HepG2 (cell line): ENCODE measurements at regions not wholly inside any gene's neighbourhood (a gene's known extent, or its start where the extent isn't known, plus 50 kb on each side); places are given as distances from the start of the nearest gene placed in this dataset.

Experiments used
- AKNA ChIP-seq: sonication (generic); formaldehyde crosslinking; IDR thresholded peaks from 2 replicates; pipeline ENCODE4 v1.4.0; 2020; ENCODE audit warnings: missing genetic modification reagents, borderline replicate concordance
- ETV6 ChIP-seq: sonication (generic); formaldehyde crosslinking; conservative IDR thresholded peaks from 2 replicates; pipeline ENCODE4 v1.4.0; 2020; ENCODE audit warnings: missing genetic modification reagents
- GRHL1 ChIP-seq: sonication (generic); formaldehyde crosslinking; conservative IDR thresholded peaks from 2 replicates; pipeline ENCODE4 v1.8.0; 2022; ENCODE audit warnings: missing genetic modification reagents
- GTF3A ChIP-seq: sonication (generic); formaldehyde crosslinking; conservative IDR thresholded peaks from 2 replicates; pipeline ENCODE4 v1.4.0; 2020; ENCODE audit warnings: mild to moderate bottlenecking, missing genetic modification reagents
- HOXA7 ChIP-seq: sonication (generic); formaldehyde crosslinking; IDR thresholded peaks from 2 replicates; pipeline ENCODE4 v1.8.1; 2022; ENCODE audit warnings: mild to moderate bottlenecking, missing genetic modification reagents, moderate library complexity
- MAF1 ChIP-seq: sonication (generic); formaldehyde crosslinking; IDR thresholded peaks from 2 replicates; pipeline ENCODE4 v1.5.0; 2020; ENCODE audit warnings: missing genetic modification reagents, borderline replicate concordance
- MXD3 ChIP-seq: IDR thresholded peaks from 2 replicates; pipeline ENCODE4 v1.6.1; 2016; ENCODE audit warnings: mild to moderate bottlenecking, missing biosample characterization, missing genetic modification reagents
- PCBP1 ChIP-seq: fragments of 200-400 bp; formaldehyde crosslinking; IDR thresholded peaks from 2 replicates; pipeline ENCODE4 v1.6.1; 2017; ENCODE audit warnings: mild to moderate bottlenecking, low read depth, low read length, borderline replicate concordance
- RFXANK ChIP-seq: IDR thresholded peaks from 2 replicates; pipeline ENCODE4 v1.6.1; 2016
- RXRB ChIP-seq: IDR thresholded peaks from 2 replicates; pipeline ENCODE4 v1.6.1; 2016; ENCODE audit warnings: borderline replicate concordance, missing genetic modification reagents, missing compliant biosample characterization
- SOX13 ChIP-seq, 3 experiments: fragments of 450-650 bp in 1 of 3; sonication (generic) in 1 of 3; formaldehyde crosslinking in 1 of 3; IDR thresholded peaks in 2 of 3; conservative IDR thresholded peaks in 1 of 3; 2 replicates each; pipeline versions ENCODE4 v1.5.0 to v1.6.1; 2016 to 2020; ENCODE audit warnings: antibody characterized with exemption in 1 of 3, mild to moderate bottlenecking in 1 of 3, missing compliant biosample characterization in 1 of 3, missing genetic modification reagents in 1 of 3, moderate library complexity in 1 of 3
- TBX3 ChIP-seq: fragments of 450-650 bp; IDR thresholded peaks from 2 replicates; pipeline ENCODE4 v1.6.1; 2017; ENCODE audit warnings: antibody characterized with exemption, mild to moderate bottlenecking, inconsistent platforms, borderline replicate concordance
- TFE3 ChIP-seq: IDR thresholded peaks from 2 replicates; pipeline ENCODE4 v1.6.1; 2016
- ZNF331 ChIP-seq: sonication (generic); formaldehyde crosslinking; IDR thresholded peaks from 2 replicates; pipeline ENCODE4 v1.4.0; 2020; ENCODE audit warnings: missing genetic modification reagents
- ZNF562 ChIP-seq: sonication (generic); formaldehyde crosslinking; IDR thresholded peaks from 2 replicates; pipeline ENCODE4 v1.8.0; 2022; ENCODE audit warnings: missing genetic modification reagents, borderline replicate concordance
- TF ChIP-seq, protein P1 (sequence below): sonication (generic); formaldehyde crosslinking; IDR thresholded peaks from 2 replicates; pipeline ENCODE4 v1.9.0; 2021; ENCODE audit warnings: missing genetic modification reagents, borderline replicate concordance

DNA sequence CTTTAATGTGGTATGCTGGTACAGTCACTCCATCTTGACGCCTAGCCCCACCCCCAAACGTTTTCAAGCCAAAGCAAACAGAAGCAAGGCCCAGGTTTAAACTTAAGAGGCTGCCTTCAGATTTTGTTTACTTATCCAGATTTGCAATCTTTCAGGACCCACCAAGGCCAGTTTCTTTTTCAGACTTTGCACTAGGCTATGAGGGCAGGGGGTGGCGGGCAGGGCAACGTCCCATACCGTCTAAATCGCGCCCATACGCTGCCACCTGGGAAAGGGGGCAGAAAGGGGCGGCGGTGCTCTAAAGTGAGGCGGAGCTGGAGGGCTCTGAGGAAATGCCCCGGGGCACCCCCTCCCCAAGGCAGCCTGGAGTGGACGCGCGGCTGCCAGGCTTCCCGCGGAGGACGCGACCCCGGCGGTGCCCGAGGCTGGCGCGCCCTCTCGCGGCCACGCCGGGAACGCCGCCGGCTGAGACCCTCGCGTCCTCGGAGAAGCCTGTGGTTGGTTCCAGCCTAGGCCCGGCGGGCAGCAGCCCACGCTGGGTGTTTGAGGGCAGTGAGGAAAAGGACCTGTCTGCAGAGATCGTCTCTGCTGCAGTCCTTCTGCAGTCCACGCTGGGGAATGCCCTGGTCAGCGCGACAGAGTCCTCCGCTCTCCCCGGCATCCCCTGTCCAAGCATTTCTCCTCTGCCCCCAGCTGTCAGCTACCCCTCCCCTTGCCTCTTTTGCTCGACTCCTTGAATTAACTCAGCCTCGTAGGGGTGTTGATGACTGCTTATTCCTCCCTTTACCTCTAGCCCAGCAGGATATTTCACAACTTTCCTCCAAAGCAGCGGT, 93.7 kb upstream of the PRNP start (continued):
- TF ChIP-seq TFE3 (CRISPR knock-in tag) (no peak), AKNA (CRISPR knock-in tag) (no peak), MAF1 (CRISPR knock-in tag) (peak; percentile 19; the same call in 1 of the 2 replicates), RXRB (0 out of 2 replicates have a peak, but pooled peaks have one; percentile 30), PCBP1 (no peak), GRHL1 (CRISPR knock-in tag) (no peak), SOX13 (IDR thresholded peaks at IDR 0.05) (no peak), SOX13 (CRISPR knock-in tag; conservative IDR thresholded peaks at IDR 0.05 in 1 of 2, IDR thresholded peaks at IDR 0.05 in 1 of 2) (0 out of 4 replicates have a peak, but pooled peaks of 1 of the 2 experiments have one; percentile 68), MXD3 (CRISPR knock-in tag) (peak; percentile 49), ZNF331 (no peak), HOXA7 (CRISPR knock-in tag) (no peak), ETV6 (CRISPR knock-in tag) (peak; percentile 79; the same call in 1 of the 2 replicates), ZNF562 (CRISPR knock-in tag) (no peak), TBX3 (no peak), RFXANK (CRISPR knock-in tag) (no peak), GTF3A (no peak)
- TF ChIP-seq, protein P1, sequence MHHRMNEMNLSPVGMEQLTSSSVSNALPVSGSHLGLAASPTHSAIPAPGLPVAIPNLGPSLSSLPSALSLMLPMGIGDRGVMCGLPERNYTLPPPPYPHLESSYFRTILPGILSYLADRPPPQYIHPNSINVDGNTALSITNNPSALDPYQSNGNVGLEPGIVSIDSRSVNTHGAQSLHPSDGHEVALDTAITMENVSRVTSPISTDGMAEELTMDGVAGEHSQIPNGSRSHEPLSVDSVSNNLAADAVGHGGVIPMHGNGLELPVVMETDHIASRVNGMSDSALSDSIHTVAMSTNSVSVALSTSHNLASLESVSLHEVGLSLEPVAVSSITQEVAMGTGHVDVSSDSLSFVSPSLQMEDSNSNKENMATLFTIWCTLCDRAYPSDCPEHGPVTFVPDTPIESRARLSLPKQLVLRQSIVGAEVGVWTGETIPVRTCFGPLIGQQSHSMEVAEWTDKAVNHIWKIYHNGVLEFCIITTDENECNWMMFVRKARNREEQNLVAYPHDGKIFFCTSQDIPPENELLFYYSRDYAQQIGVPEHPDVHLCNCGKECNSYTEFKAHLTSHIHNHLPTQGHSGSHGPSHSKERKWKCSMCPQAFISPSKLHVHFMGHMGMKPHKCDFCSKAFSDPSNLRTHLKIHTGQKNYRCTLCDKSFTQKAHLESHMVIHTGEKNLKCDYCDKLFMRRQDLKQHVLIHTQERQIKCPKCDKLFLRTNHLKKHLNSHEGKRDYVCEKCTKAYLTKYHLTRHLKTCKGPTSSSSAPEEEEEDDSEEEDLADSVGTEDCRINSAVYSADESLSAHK (CRISPR knock-in tag): no peak
